Dendritic cell treated with granulocyte-macrophage colony-stimulating factor and Interleukin-4, amounts not matched to agents 40 ng/mL and 50 ng/mL, for 4 days (primary cell): ENCODE measurements at regions not wholly inside any gene's neighbourhood (a gene's known extent, or its start where the extent isn't known, plus 50 kb on each side); places are given as distances from the start of the nearest gene placed in this dataset.
"Not testable (repeated sequence)": the region's sequence is repeated elsewhere in the genome, so short reads cannot be mapped to it uniquely, and the experiment has no call there.

Experiments
- H3K27ac Mint-ChIP-seq: one replicate; pipeline ENCODE4 v1.8.0; 2022; ENCODE audit warnings: mild to moderate bottlenecking, mixed read lengths
- H3K27me3 Mint-ChIP-seq: one replicate; pipeline ENCODE4 v1.8.0; 2022; ENCODE audit warnings: mild to moderate bottlenecking, mixed read lengths
- H3K36me3 Mint-ChIP-seq: one replicate; pipeline ENCODE4 v1.8.0; 2022; ENCODE audit warnings: low read depth, mixed read lengths
- H3K4me1 Mint-ChIP-seq: one replicate; pipeline ENCODE4 v1.8.0; 2022; ENCODE audit warnings: low read depth, mixed read lengths
- H3K4me3 Mint-ChIP-seq: one replicate; pipeline ENCODE4 v1.8.0; 2022; ENCODE audit warnings: mild to moderate bottlenecking, moderate library complexity, mixed read lengths
- H3K9me3 Mint-ChIP-seq: one replicate; pipeline ENCODE4 v1.8.0; 2022; ENCODE audit warnings: mixed read lengths
- intact Hi-C: fragments of 100-400 bp; cut with micrococcal nuclease; formaldehyde crosslinking; loops from one replicate; pipeline ENCODE4 v1.15.0; 2022

- Mint-ChIP-seq H3K4me1 (no peaks in the 10 kb centered on the region), H3K4me3 (no peak overlapping the region), H3K36me3 (no peaks in the 10 kb centered on the region), H3K27ac (no peak overlapping the region), H3K27me3 (no peaks in the 10 kb centered on the region), H3K9me3 (peaks cover 7% of the 10 kb centered on the region)
- intact Hi-C loops, result no loop called here
Measured at GRCh38 chr4:187618701-187619281, 376.8 kb upstream of the ZFP42 start.

- no peaks in the 10 kb centered on the region for H3K36me3 Mint-ChIP-seq
- intact Hi-C loops, result no loop called here
Measured at GRCh38 chr4:187619319-187619718, 376.3 kb upstream of the ZFP42 start.

GRCh38 chr4:187632260-187632995 lies 363.1 kb upstream of the ZFP42 start:
- H3K4me3 Mint-ChIP-seq, result no peak overlapping the region
- peaks cover 8% of the 10 kb centered on the region for H3K9me3 Mint-ChIP-seq
- intact Hi-C loops, result no loop called here
- no peaks in the 10 kb centered on the region for H3K4me1 Mint-ChIP-seq
- H3K27me3 Mint-ChIP-seq, result no peaks in the 10 kb centered on the region
- no peaks in the 10 kb centered on the region for H3K36me3 Mint-ChIP-seq
- H3K27ac Mint-ChIP-seq, result no peak overlapping the region

More at GRCh38 chr4:187619319-187619718, 376.3 kb upstream of the ZFP42 start:
- Mint-ChIP-seq H3K4me3 (no peak overlapping the region), H3K27ac (no peak overlapping the region), H3K27me3 (no peaks in the 10 kb centered on the region), H3K9me3 (peaks cover 8% of the 10 kb centered on the region), H3K4me1 (no peaks in the 10 kb centered on the region)

GRCh38 chr4:187633245-187633644 lies 362.3 kb upstream of the ZFP42 start:
- Mint-ChIP-seq H3K36me3 (no peaks in the 10 kb centered on the region), H3K27me3 (no peaks in the 10 kb centered on the region), H3K4me1 (no peaks in the 10 kb centered on the region), H3K9me3 (peaks cover 8% of the 10 kb centered on the region), H3K4me3 (no peak overlapping the region), H3K27ac (no peak overlapping the region)
- intact Hi-C loops, result no loop called here

GRCh38 chr4:187656959-187657358 lies 338.6 kb upstream of the ZFP42 start:
- H3K4me1 Mint-ChIP-seq, result no peaks in the 10 kb centered on the region
- no peaks in the 10 kb centered on the region for H3K9me3 Mint-ChIP-seq
- no peaks in the 10 kb centered on the region for H3K27me3 Mint-ChIP-seq
- no peak overlapping the region for H3K27ac Mint-ChIP-seq
- no peaks in the 10 kb centered on the region for H3K36me3 Mint-ChIP-seq
- intact Hi-C loops, result no loop called here
- no peak overlapping the region for H3K4me3 Mint-ChIP-seq

GRCh38 chr4:187663076-187663475 lies 332.5 kb upstream of the ZFP42 start:
- no peaks in the 10 kb centered on the region for H3K4me1 Mint-ChIP-seq
- no peak overlapping the region for H3K4me3 Mint-ChIP-seq
- no peak overlapping the region for H3K27ac Mint-ChIP-seq
- no peaks in the 10 kb centered on the region for H3K27me3 Mint-ChIP-seq
- no peaks in the 10 kb centered on the region for H3K9me3 Mint-ChIP-seq
- H3K36me3 Mint-ChIP-seq, result no peaks in the 10 kb centered on the region
- intact Hi-C loops, result no loop called here

GRCh38 chr4:187664011-187664410 lies 331.6 kb upstream of the ZFP42 start:
- Mint-ChIP-seq H3K27me3 (no peaks in the 10 kb centered on the region), H3K4me3 (no peak overlapping the region), H3K36me3 (no peaks in the 10 kb centered on the region), H3K27ac (no peak overlapping the region), H3K4me1 (no peaks in the 10 kb centered on the region), H3K9me3 (no peaks in the 10 kb centered on the region)
- intact Hi-C loops, result no loop called here

GRCh38 chr4:187665086-187665485 lies 330.5 kb upstream of the ZFP42 start:
- Mint-ChIP-seq H3K4me3 (no peak overlapping the region), H3K9me3 (no peaks in the 10 kb centered on the region), H3K36me3 (no peaks in the 10 kb centered on the region), H3K27me3 (no peaks in the 10 kb centered on the region), H3K27ac (no peak overlapping the region), H3K4me1 (no peaks in the 10 kb centered on the region)
- intact Hi-C loops, result no loop called here

GRCh38 chr4:187666034-187666433 lies 329.5 kb upstream of the ZFP42 start:
- no peaks in the 10 kb centered on the region for H3K27me3 Mint-ChIP-seq
- no peak overlapping the region for H3K4me3 Mint-ChIP-seq
- no peaks in the 10 kb centered on the region for H3K4me1 Mint-ChIP-seq
- no peaks in the 10 kb centered on the region for H3K36me3 Mint-ChIP-seq
- peaks cover 4% of the 10 kb centered on the region for H3K9me3 Mint-ChIP-seq
- H3K27ac Mint-ChIP-seq, result no peak overlapping the region
- intact Hi-C loops, result no loop called here

GRCh38 chr4:187666697-187667494 lies 328.7 kb upstream of the ZFP42 start:
- Mint-ChIP-seq H3K4me1 (no peaks in the 10 kb centered on the region), H3K36me3 (no peaks in the 10 kb centered on the region), H3K27ac (no peak overlapping the region), H3K4me3 (no peak overlapping the region), H3K27me3 (no peaks in the 10 kb centered on the region), H3K9me3 (peaks cover 11% of the 10 kb centered on the region)
- intact Hi-C loops, result no loop called here

- intact Hi-C loops, result no loop called here
- no peaks in the 10 kb centered on the region for H3K36me3 Mint-ChIP-seq
- peaks cover 15% of the 10 kb centered on the region for H3K9me3 Mint-ChIP-seq
- no peak overlapping the region for H3K4me3 Mint-ChIP-seq
- H3K4me1 Mint-ChIP-seq, result no peaks in the 10 kb centered on the region
- H3K27me3 Mint-ChIP-seq, result no peaks in the 10 kb centered on the region
- H3K27ac Mint-ChIP-seq, result no peak overlapping the region
Measured at GRCh38 chr4:187668526-187669082, 327.0 kb upstream of the ZFP42 start.

- H3K36me3 Mint-ChIP-seq, H3K27me3 Mint-ChIP-seq, intact Hi-C loops, H3K27ac Mint-ChIP-seq, H3K4me1 Mint-ChIP-seq, H3K4me3 Mint-ChIP-seq: not testable (repeated sequence)
- peaks cover 42% of the 10 kb centered on the region for H3K9me3 Mint-ChIP-seq
Measured at GRCh38 chr4:187671521-187671920, 324.1 kb upstream of the ZFP42 start.

- H3K36me3 Mint-ChIP-seq, H3K4me1 Mint-ChIP-seq: not testable (repeated sequence)
Measured at GRCh38 chr4:187671958-187672357, 323.6 kb upstream of the ZFP42 start.

GRCh38 chr4:187672526-187672925 lies 323.0 kb upstream of the ZFP42 start:
- H3K27me3 Mint-ChIP-seq, H3K27ac Mint-ChIP-seq, H3K36me3 Mint-ChIP-seq, intact Hi-C loops, H3K4me3 Mint-ChIP-seq, H3K4me1 Mint-ChIP-seq: not testable (repeated sequence)
- H3K9me3 Mint-ChIP-seq, result peaks cover 44% of the 10 kb centered on the region

More at GRCh38 chr4:187671958-187672357, 323.6 kb upstream of the ZFP42 start:
- H3K27me3 Mint-ChIP-seq, H3K4me3 Mint-ChIP-seq, H3K27ac Mint-ChIP-seq, intact Hi-C loops: not testable (repeated sequence)
- H3K9me3 Mint-ChIP-seq, result peaks cover 44% of the 10 kb centered on the region
